Dermis blood vessel endothelial cell (primary cell): ENCODE measurements at regions not wholly inside any gene's neighbourhood (a gene's known extent, or its start where the extent isn't known, plus 50 kb on each side); places are given as distances from the start of the nearest gene placed in this dataset.
A peak's percentile ranks its signal among the peaks of the same experiment; 100 is the strongest.
"Not testable (repeated sequence)": the region's sequence is repeated elsewhere in the genome, so short reads cannot be mapped to it uniquely, and the experiment has no call there.

Experiments
- DNase-seq: peaks from one replicate; pipeline ENCODE4 v3.0.0; 2010

DNA sequence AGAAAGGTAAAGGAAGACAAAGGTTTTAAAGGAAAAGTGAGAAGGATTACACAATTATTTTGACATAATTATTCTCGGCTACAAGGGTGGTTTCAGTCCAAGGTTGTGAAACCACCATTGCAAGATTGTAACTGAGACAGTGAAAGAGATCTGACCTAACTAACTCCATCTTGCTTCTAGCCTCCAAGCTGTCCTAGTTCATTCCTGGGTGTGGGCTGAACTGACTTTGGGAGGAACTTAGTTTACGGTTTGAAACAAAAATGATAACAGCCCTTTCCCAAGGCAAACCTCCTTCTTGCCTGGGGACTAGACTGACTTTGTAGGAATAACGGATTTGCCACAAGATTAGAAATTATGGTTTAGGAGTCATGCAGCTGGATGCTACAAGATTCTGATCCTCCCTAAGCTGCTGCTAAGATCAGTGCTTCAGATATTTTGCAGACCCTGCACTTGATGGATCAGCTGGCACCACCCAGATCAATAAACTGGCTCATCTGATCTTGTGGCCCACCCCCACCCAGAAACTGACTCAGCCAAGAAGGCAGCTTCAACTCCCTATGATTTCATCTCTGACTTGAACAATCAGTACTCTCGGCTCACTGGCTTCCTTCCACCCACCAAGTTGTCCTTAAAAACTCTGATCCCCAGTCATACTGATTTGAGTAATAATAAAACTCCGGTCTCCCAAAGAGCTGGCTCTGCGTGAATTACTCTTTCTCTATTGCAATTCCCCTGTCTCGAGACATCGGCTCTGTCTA, 57.7 kb upstream of the AADACL2 start:
- no peak for DNase-seq

DNA sequence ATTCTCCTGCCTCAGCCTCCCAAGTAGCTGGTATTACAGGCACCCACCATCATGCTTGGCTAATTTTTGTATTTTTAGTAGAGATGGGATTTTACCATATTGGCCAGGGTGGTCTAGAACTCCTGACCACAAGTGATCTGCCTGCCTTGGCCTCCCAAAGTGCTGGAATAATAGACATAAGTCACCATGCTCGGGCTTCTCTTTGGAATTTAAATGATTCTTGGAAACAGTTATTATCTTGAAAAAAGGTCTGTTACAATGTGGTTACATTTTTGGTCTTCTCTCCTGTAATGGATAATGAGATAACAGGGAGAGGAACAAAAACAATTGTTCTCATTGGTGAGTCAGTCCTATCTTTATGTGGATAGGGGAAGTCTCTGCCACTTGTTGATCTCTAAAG, 59.8 kb upstream of the AADACL2 start:
- DNase-seq: peak; percentile 6

GRCh38 chr3:151667762-151668161, 66.0 kb upstream of the AADACL2 start:
- DNase-seq: not testable (repeated sequence)

- DNase-seq: no peak
These were observed 72.8 kb upstream of the AADACL2 start for GRCh38 chr3:151660885-151661284.

DNA sequence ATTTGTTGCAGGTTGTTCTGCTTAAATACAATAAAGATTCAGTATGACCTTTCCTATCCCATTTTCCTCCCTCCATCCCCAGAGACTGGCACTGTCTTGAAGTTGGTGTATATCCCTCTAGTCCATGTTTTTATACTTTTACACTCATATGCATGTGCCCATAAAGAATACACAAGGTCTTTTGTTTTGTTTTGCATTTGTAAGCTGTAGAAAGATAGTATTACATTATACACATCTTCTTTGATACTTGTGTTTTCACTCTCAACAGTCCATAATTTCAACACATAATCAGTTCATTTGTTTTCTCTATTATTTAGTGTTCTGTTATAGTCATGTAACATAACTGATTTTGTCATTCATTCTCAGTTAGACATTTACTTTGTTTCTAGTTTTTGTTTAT, 88.7 kb upstream of the AADACL2 start:
- DNase-seq: no peak

DNA sequence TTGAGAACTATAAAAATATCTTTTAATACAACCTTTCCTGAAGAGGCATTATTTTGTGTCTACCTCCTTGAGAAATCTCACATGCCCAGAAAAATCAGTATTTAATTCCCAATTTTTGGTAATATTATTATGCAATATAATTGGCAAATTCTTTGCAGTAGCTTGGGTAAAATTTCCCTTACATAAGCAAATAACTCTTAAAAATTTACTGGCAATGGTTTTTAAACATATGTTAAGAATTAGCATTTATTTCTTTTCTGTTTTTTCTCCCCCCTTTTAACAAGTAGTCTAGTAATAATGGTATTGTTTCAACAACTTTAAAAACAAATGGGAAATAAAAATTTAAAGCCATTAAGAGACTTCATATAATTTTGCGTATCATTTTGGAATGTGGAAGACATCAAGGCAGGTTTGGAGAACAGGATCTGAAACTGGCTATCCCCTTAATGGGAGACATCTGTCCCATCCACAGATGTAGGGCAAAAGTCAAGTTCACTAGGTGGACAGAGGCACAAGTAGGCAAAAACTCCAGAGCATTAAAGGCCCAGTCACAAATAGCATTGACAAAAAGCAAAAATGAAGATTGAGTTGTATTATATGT, 89.6 kb upstream of the AADACL2 start:
- DNase-seq: no peak

GRCh38 chr3:151639418-151639740, 94.3 kb upstream of the AADACL2 start:
- DNase-seq: no peak

DNA sequence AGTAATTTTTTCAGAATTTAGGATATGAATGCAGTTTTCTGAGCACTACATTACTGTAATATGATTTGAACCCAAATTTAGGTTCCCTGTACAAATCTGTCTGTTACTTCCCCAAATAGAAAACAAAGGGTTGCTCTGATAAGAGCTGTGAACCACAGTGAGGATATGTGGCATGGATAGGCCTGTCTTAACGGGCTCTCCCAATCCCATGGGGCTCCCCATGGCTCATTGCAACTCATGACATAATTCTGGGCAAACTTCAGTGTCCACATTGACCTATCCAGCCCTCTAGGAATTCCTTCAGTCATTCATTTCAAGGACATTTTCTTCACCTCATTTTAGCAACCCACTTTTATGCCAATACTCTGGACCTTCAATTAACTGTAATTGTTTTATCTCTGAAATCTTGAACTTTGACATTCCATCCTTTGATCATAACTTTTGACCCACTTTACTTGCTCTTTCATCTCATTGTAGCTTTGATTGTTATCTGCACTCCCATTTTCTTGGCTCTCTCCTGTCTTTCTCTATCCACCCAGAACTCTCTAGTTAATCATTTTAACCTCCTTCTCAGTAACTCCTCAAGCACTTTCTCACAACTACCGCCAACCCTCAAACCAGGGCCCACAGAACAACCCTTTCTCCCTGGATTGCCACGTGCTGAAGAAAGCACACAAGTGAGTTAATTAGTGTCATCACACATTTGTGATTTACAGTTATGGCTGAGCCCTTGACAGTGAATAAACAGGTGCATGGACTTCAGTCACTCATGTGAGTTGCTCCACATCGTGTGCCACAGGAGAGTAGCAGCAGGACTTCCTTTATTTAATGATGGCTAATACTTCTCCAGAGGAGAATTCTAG, 94.9 kb upstream of the AADACL2 start:
- DNase-seq: no peak

GRCh38 chr3:151635905-151636304, 97.8 kb upstream of the AADACL2 start:
- no peak for DNase-seq

- DNase-seq: no peak
These were observed 101.8 kb upstream of the AADACL2 start for GRCh38 chr3:151631946-151632345.

DNA sequence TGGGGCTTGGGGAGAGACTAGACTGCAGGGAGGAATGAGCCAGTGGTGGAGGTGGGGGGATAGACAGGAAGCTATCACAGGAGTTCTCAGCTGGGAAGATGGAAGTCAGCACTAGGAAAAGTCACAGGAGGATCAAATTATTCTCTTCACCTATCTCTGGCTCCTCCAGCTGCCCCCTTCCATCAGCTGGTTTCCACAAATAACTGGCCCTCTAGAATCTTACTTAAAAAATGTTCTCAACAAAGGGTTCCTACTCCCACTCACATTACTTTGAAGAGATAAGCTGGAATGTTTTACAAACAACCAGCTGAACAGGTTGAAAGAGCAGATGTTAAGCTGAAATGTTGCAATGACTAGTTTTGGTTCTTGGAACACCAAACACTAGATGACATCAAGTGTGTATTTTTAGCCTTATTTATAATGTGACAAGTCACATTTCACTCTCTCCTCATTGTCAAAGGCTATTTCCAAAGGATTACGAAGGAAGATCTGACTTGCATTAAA, 102.7 kb upstream of the AADACL2 start:
- DNase-seq: no peak

DNA sequence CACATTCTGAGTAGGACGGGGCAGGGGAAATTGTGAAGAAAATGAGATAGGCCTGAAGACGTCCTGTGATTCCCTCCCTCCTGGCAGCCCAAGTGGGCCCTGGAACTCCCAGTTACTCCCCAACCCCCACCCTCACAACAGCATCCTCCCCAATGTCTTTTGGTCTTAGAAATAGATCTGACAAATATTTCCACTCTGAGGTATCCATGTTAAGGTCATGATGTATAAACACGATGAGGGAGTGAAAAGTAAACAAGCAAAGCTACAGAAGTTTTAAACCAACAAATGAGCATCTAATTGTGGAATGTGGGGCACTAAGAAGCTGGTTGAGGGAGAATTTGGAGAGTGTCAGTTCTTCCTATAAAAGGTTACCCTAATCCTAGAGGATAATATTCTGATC, 103.7 kb upstream of the AADACL2 start:
- DNase-seq: no peak

- no peak for DNase-seq
These were observed 108.1 kb upstream of the AADACL2 start for GRCh38 chr3:151625586-151625985.

GRCh38 chr3:151625086-151625485, 108.6 kb upstream of the AADACL2 start:
- DNase-seq: no peak

DNA sequence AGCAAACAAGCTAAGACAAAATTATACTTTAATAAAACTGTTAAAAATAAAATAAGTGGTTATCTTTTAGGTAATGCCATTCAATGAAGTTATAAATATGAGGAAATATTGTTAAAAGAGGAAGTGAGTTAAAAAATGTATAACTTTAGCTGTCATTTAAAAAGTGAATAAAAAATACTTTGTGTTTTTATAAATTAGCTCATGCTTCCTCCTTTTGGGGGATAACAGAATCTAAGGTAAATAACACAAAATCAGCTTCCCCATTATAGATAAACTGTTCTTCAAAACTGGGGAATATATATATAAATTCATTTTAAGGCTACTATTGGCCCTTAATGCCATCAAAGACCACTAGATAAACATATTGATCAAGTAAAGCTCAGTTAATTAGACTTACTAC, 113.7 kb upstream of the AADACL2 start:
- no peak for DNase-seq

DNA sequence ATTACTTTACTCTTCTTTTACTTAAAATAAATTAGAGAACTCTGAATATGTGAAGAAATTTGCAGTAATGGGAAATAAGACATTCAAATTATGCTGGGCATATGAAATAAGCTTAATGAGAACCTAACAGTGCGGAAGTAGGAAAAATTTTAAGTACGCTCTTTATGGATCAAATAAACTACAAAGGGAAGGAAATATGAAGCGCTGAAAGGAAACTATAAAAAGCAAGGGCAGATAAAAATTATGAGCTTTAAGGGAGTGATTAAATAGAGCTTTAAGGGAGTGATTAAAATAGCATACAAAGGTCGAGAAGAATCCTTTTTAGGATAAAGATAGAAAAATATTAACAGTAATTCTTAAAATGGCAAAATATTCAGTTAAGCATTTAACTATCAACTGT, 118.3 kb upstream of the AADACL2 start:
- DNase-seq: no peak

DNA sequence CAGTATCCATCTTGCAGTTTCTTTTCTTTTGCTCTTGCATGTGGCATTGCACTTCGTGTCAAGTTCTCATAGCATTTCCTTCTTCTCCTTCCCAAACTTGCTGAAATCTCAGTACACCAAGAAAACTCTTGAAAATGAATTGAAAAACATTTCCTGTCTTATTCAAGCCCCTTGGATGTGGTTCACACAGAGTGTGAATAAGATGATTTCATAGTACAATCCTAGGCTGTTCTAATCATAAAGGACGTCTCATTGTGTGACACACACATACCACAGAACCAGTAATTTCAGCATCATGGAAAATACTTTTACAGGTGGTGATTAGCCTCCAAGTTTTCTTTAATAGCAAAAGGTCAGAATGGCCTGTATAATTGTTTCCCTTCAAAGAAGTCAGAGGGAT, 121.6 kb upstream of the AADACL2 start:
- no peak for DNase-seq

DNA sequence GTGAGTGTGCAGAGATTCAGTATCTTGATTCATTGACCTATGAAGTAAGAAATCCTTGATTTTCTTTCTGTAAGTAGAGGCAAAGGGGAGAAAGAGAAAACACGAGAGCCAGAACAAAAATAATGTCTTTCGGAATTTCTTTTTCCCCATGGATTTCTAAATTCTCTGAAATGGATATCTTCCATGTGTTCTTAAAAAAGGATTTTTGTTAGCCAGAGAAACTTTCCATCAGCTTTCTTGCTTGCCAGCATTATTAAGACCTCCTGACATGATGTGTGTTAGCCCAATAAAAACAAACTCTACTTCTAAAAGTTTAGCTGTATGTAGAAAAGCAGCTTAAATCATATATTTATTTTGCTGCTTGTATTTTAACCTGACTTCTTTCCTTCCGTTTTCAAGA, 122.3 kb upstream of the AADACL2 start:
- DNase-seq: no peak

DNA sequence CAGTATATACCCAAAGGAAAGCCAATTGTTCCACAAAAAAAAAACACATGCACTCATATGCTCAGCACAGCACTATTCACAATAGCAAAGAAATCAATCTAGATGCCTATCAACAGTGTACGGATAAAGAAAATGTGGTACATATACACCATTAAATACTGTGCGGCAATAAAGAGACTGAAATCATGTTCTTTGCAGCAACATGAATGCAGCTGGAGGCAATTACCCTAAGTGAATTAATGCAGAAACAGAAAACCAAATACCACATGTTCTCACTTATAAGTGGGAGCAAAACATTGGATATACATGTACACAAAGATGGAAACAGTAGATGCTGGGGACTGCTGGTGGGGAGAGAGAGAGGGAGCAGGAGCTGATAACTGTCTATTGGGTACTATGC, 124.2 kb upstream of the AADACL2 start:
- DNase-seq: no peak

- DNase-seq: no peak
These were observed 128.8 kb upstream of the AADACL2 start for GRCh38 chr3:151604891-151605290.

DNA sequence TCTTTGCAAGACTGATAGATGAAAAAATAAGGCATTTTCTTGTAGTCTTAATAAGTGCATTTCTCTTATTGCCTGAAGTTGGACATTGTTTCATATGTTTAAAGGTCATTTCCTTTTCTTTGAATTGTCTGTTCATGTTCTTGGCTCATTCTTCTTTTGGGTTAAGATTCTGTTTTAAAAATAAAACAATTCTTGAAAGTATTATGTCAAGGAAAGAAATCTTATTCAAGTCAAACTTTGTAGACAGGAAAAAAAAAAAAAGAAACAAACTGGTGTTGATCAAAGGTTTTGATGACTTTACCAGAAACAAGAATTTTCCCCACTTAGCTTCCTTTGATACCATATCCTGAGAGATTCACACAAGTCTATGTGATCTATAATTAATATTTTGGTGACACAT, 132.9 kb upstream of the AADACL2 start:
- no peak for DNase-seq

GRCh38 chr3:151599103-151599672, 134.5 kb upstream of the AADACL2 start:
- no peak for DNase-seq

GRCh38 chr3:151596940-151597339, 136.1 kb upstream of the IGSF10 start:
- no peak for DNase-seq
